CD14-positive monocyte (primary cell): ENCODE measurements at regions not wholly inside any gene's neighbourhood (a gene's known extent, or its start where the extent isn't known, plus 50 kb on each side); places are given as distances from the start of the nearest gene placed in this dataset.

ENCODE experiments used
- DNase-seq, 3 donors: peaks; one replicate each; pipeline ENCODE4 v3.0.0-alpha.2; 2011 to 2022
- H2AFZ ChIP-seq: 2 replicates; pipeline ENCODE4 v1.6.0; 2012; ENCODE audit warnings: mild to moderate bottlenecking, low read depth, low read length, inconsistent platforms; ENCODE audit not compliant: insufficient read depth, poor library complexity, severe bottlenecking
- H3K27ac ChIP-seq, 2 donors: 1 replicate in 1 of 2; 2 replicates in 1 of 2; pipeline ENCODE4 v1.5.1; 2012 to 2013; ENCODE audit warnings: low read length in 2 of 2, control low read depth in 1 of 2, inconsistent platforms in 1 of 2, low read depth in 1 of 2, mild to moderate bottlenecking in 1 of 2
- H3K27me3 ChIP-seq, 2 donors: one replicate each; pipeline versions ENCODE4 v1.6.0 to v1.6.1; 2011 to 2013; ENCODE audit warnings: low read length in 2 of 2; ENCODE audit not compliant: control insufficient read depth in 2 of 2, insufficient read depth in 2 of 2
- H3K36me3 ChIP-seq, 2 donors: replicated peaks in 1 of 2; 1 replicate in 1 of 2; 2 replicates in 1 of 2; pipeline versions ENCODE4 v1.5.1 to v1.6.1; 2012 to 2013; ENCODE audit warnings: low read length in 2 of 2, control low read depth in 1 of 2, inconsistent platforms in 1 of 2, mild to moderate bottlenecking in 1 of 2; ENCODE audit not compliant: insufficient read depth in 2 of 2, control insufficient read depth in 1 of 2
- H3K4me1 ChIP-seq, 2 donors: 1 replicate in 1 of 2; 2 replicates in 1 of 2; pipeline versions ENCODE4 v1.5.1 to v1.6.1; 2012 to 2013; ENCODE audit warnings: low read length in 2 of 2, control low read depth in 1 of 2, inconsistent platforms in 1 of 2, mild to moderate bottlenecking in 1 of 2, moderate library complexity in 1 of 2; ENCODE audit not compliant: insufficient read depth in 2 of 2, control insufficient read depth in 1 of 2
- H3K4me2 ChIP-seq: replicated peaks from 2 replicates; pipeline ENCODE3; 2012; ENCODE audit warnings: low read length, moderate library complexity, mild to moderate bottlenecking; ENCODE audit not compliant: poor library complexity, severe bottlenecking; ENCODE audit errors: extremely low read depth
- H3K4me3 ChIP-seq, 3 experiments: fragments of 200-600 bp in 1 of 3; sonication (generic) in 1 of 3; replicated peaks in 1 of 3; 1 replicate in 2 of 3; 2 replicates in 1 of 3; pipeline ENCODE4 v1.5.1; 2011 to 2013; ENCODE audit warnings: low read length in 3 of 3, mild to moderate bottlenecking in 3 of 3, control low read depth in 2 of 3, low read depth in 2 of 3, inconsistent platforms in 1 of 3, moderate library complexity in 1 of 3
- H3K79me2 ChIP-seq: 2 replicates; pipeline ENCODE4 v1.6.0; 2012; ENCODE audit warnings: mild to moderate bottlenecking, control low read depth, inconsistent platforms, low read length, moderate library complexity; ENCODE audit not compliant: insufficient read depth
- H3K9ac ChIP-seq: 2 replicates; pipeline ENCODE4 v1.6.0; 2017; ENCODE audit warnings: low read length, mild to moderate bottlenecking; ENCODE audit not compliant: insufficient read depth, poor library complexity, severe bottlenecking
- H3K9me3 ChIP-seq, 2 donors: replicated peaks in 1 of 2; 1 replicate in 1 of 2; 2 replicates in 1 of 2; pipeline versions ENCODE4 v1.5.1 to v1.6.1; 2012 to 2013; ENCODE audit warnings: low read length in 2 of 2, control low read depth in 1 of 2; ENCODE audit not compliant: control insufficient read depth in 1 of 2, insufficient read depth in 1 of 2
- H4K20me1 ChIP-seq: 2 replicates; pipeline ENCODE4 v1.6.0; 2012; ENCODE audit warnings: mild to moderate bottlenecking, low read length, control low read depth, moderate library complexity; ENCODE audit not compliant: insufficient read depth
- H3K27ac Mint-ChIP-seq, 7 donors: one replicate each; pipeline ENCODE4 v1.8.0; 2020; ENCODE audit warnings: mild to moderate bottlenecking in 7 of 7, mixed read lengths in 7 of 7, moderate library complexity in 6 of 7, inconsistent platforms in 2 of 7
- H3K27me3 Mint-ChIP-seq, 3 donors: one replicate each; pipeline ENCODE4 v1.8.0; 2021 to 2022; ENCODE audit warnings: low read depth in 3 of 3, mild to moderate bottlenecking in 3 of 3, mixed read lengths in 3 of 3, moderate library complexity in 3 of 3, inconsistent platforms in 1 of 3
- H3K36me3 Mint-ChIP-seq, 2 donors: one replicate each; pipeline ENCODE4 v1.8.0; 2020; ENCODE audit warnings: mixed read lengths in 2 of 2, inconsistent platforms in 1 of 2, mild to moderate bottlenecking in 1 of 2
- H3K4me1 Mint-ChIP-seq: one replicate; pipeline ENCODE4 v1.8.0; 2020; ENCODE audit warnings: mild to moderate bottlenecking, mixed read lengths
- H3K4me3 Mint-ChIP-seq, 2 donors: one replicate each; pipeline ENCODE4 v1.8.0; 2020; ENCODE audit warnings: mild to moderate bottlenecking in 2 of 2, mixed read lengths in 2 of 2, moderate library complexity in 1 of 2
- H3K9me3 Mint-ChIP-seq, 7 donors: one replicate each; pipeline ENCODE4 v1.8.0; 2020 to 2022; ENCODE audit warnings: mixed read lengths in 7 of 7, mild to moderate bottlenecking in 6 of 7, moderate library complexity in 6 of 7, inconsistent platforms in 2 of 7
- CTCF ChIP-seq: fragments of 200-600 bp; IDR thresholded peaks from one replicate; pipeline ENCODE4 v1.8.0; 2022; ENCODE audit warnings: antibody characterized with exemption, mild to moderate bottlenecking
- WGBS: methylation state at CpG from one replicate; pipeline ENCODE4 v1.1.5; 2013; ENCODE audit warnings: missing lambda C conversion rate; ENCODE audit not compliant: insufficient coverage; 5-methylcytosine and 5-hydroxymethylcytosine counted together
- intact Hi-C, 2 donors: fragments of 100-400 bp; cut with micrococcal nuclease; formaldehyde crosslinking; loops; one replicate each; pipeline versions ENCODE4 v1.15.0 to v1.15.1; 2023

DNA sequence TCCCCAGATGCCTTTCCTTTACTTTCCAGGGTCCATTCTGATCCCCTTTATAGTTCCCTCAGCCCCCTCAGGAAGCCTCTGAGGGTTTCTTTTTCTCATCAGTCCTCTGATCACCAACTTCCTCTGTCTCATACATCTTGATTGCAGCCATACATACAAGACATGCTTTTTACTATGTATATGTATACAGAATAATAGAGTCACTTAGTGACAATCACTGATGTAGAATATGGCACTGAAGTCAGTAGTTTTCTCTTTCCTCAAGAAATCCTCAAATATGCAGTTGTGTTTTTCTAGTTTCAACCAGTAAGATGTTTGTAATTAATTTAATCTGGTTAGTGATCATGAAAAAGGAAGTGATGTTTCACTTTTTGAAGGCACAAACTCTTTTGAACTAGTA, 364.1 kb downstream of the MAN2A1 start:
- intact Hi-C loops = no loop called here
- Histone ChIP-seq H3K79me2 (no peaks in the 10 kb centered on the region), H3K4me1 (peaks cover 4 to 8% of the 10 kb centered on the region in 2 donors), H2AFZ (no peak overlapping the region), H3K9me3 (no peaks in the 10 kb centered on the region), H3K36me3 (no peaks in the 10 kb centered on the region), H3K9ac (no peak overlapping the region), H3K4me3 (no peak overlapping the region), H4K20me1 (no peaks in the 10 kb centered on the region), H3K27ac (no peak overlapping the region), H3K27me3 (no peaks in the 10 kb centered on the region), H3K4me2 (no peak overlapping the region)
- TF ChIP-seq CTCF = no peak
- peaks cover 0 to 7% (median 3%) of the 10 kb centered on the region in 3 donors for H3K27me3 Mint-ChIP-seq
- H3K4me3 Mint-ChIP-seq = no peak overlapping the region
- no peaks in the 10 kb centered on the region for H3K36me3 Mint-ChIP-seq
- no peak for DNase-seq
- peak overlapping the region in 1 of 7 donors; percentile 10 for H3K27ac Mint-ChIP-seq
- H3K4me1 Mint-ChIP-seq = peaks cover 19% of the 10 kb centered on the region
- H3K9me3 Mint-ChIP-seq = peaks cover 0 to 2% (median 0%) of the 10 kb centered on the region in 7 donors

GRCh38 chr5:110054240-110054639, 364.5 kb downstream of the MAN2A1 start:
- Mint-ChIP-seq H3K36me3 (no peaks in the 10 kb centered on the region), H3K9me3 (peaks cover 0 to 2% (median 0%) of the 10 kb centered on the region in 7 donors), H3K27ac (no peak overlapping the region), H3K27me3 (peaks cover 0 to 7% (median 3%) of the 10 kb centered on the region in 3 donors), H3K4me1 (peaks cover 19% of the 10 kb centered on the region), H3K4me3 (no peak overlapping the region)
- no peak overlapping the region for H2AFZ ChIP-seq
- peaks cover 4 to 8% of the 10 kb centered on the region in 2 donors for H3K4me1 ChIP-seq
- no peaks in the 10 kb centered on the region for H3K27me3 ChIP-seq
- H4K20me1 ChIP-seq = no peaks in the 10 kb centered on the region
- H3K36me3 ChIP-seq = no peaks in the 10 kb centered on the region
- no peaks in the 10 kb centered on the region for H3K79me2 ChIP-seq
- H3K9ac ChIP-seq = no peak overlapping the region
- H3K9me3 ChIP-seq = no peaks in the 10 kb centered on the region
- H3K27ac ChIP-seq = no peak overlapping the region
- no peak overlapping the region for H3K4me3 ChIP-seq
- 50% methylated on average over 1 of the region's 2 CpGs for WGBS
- intact Hi-C loops = no loop called here
- no peak for TF ChIP-seq CTCF
- no peak overlapping the region for H3K4me2 ChIP-seq
- DNase-seq = peak; percentile 11 to 47 (median 30)
